ENCODE measurements at regions not wholly inside any gene's neighbourhood (a gene's known extent, or its start where the extent isn't known, plus 50 kb on each side); places are given as distances from the start of the nearest gene placed in this dataset.
"Not testable (repeated sequence)": the region's sequence is repeated elsewhere in the genome, so short reads cannot be mapped to it uniquely, and the experiment has no call there.

GRCh38 chr1:14429577-14429976, 168.9 kb upstream of the KAZN start:
- Histone ChIP-seq H3K9me3 (no peaks in the 10 kb centered on the region), H3K27me3 (ENCODE audit: low read depth) (no peaks in the 10 kb centered on the region), H3K27ac (no peak overlapping the region), H3K4me1 (no peaks in the 10 kb centered on the region), H3K4me3 (no peak overlapping the region), H3K36me3 (no peaks in the 10 kb centered on the region)
- intact Hi-C loops (cut with DNase I), result no loop called here
- ATAC-seq (no peak), DNase-seq (no peak)
- no peak for TF ChIP-seq CTCF (IDR thresholded peaks at IDR 0.05)

- ATAC-seq; H3K27me3 ChIP-seq (ENCODE audit: low read depth); H3K9me3 ChIP-seq; intact Hi-C loops (cut with DNase I); H3K4me1 ChIP-seq; H3K4me3 ChIP-seq; H3K27ac ChIP-seq; H3K36me3 ChIP-seq; DNase-seq: not testable (repeated sequence)
Observed at GRCh38 chr1:14432728-14433127, 165.8 kb upstream of the KAZN start.

GRCh38 chr1:14435368-14436023, 163.0 kb upstream of the KAZN start:
- peak; percentile 9 for TF ChIP-seq CTCF (IDR thresholded peaks at IDR 0.05)
- ATAC-seq, result no peak
- Histone ChIP-seq H3K36me3 (no peaks in the 10 kb centered on the region), H3K4me1 (no peaks in the 10 kb centered on the region), H3K9me3 (no peaks in the 10 kb centered on the region), H3K27me3 (ENCODE audit: low read depth) (no peaks in the 10 kb centered on the region), H3K27ac (no peak overlapping the region), H3K4me3 (no peak overlapping the region)
- no peak for DNase-seq
- intact Hi-C loops (cut with DNase I), result no loop called here

GRCh38 chr1:14437417-14437918, 161.0 kb upstream of the KAZN start:
- H3K36me3 ChIP-seq, result no peaks in the 10 kb centered on the region
- H3K27ac ChIP-seq, result no peak overlapping the region
- no peak overlapping the region for H3K4me3 ChIP-seq
- H3K27me3 ChIP-seq (ENCODE audit: low read depth), result no peaks in the 10 kb centered on the region
- H3K4me1 ChIP-seq, result no peaks in the 10 kb centered on the region
- TF ChIP-seq CTCF (IDR thresholded peaks at IDR 0.05), result no peak
- no peak for ATAC-seq
- no peaks in the 10 kb centered on the region for H3K9me3 ChIP-seq
- DNase-seq, result no peak
- intact Hi-C loops (cut with DNase I), result no loop called here

- DNase-seq, result no peak
- Histone ChIP-seq H3K27ac (no peak overlapping the region), H3K36me3 (no peaks in the 10 kb centered on the region), H3K4me1 (no peaks in the 10 kb centered on the region), H3K9me3 (no peaks in the 10 kb centered on the region), H3K27me3 (ENCODE audit: low read depth) (no peaks in the 10 kb centered on the region), H3K4me3 (no peak overlapping the region)
- intact Hi-C loops (cut with DNase I), result no loop called here
- no peak for TF ChIP-seq CTCF (IDR thresholded peaks at IDR 0.05)
- no peak for ATAC-seq
Observed at GRCh38 chr1:14438127-14438769, 160.2 kb upstream of the KAZN start.

GRCh38 chr1:14439015-14439414, 159.5 kb upstream of the KAZN start:
- no peak overlapping the region for H3K27ac ChIP-seq
- DNase-seq (no peak), ATAC-seq (no peak)
- no peaks in the 10 kb centered on the region for H3K9me3 ChIP-seq
- no peaks in the 10 kb centered on the region for H3K4me1 ChIP-seq
- H3K36me3 ChIP-seq, result no peaks in the 10 kb centered on the region
- no peaks in the 10 kb centered on the region for H3K27me3 ChIP-seq (ENCODE audit: low read depth)
- H3K4me3 ChIP-seq, result no peak overlapping the region
- TF ChIP-seq CTCF (IDR thresholded peaks at IDR 0.05), result no peak
- intact Hi-C loops (cut with DNase I), result no loop called here

Data from lower lobe of right lung (tissue), 2 donors.